Embryonic facial prominence (tissue), 1 donor: ENCODE measurements at regions not wholly inside any gene's neighbourhood (a gene's known extent, or its start where the extent isn't known, plus 50 kb on each side); places are given as distances from the start of the nearest gene placed in this dataset.
"Not testable (repeated sequence)": the region's sequence is repeated elsewhere in the genome, so short reads cannot be mapped to it uniquely, and the experiment has no call there.

Source experiments
- DNase-seq: peaks from one replicate; pipeline ENCODE4 v3.0.0-alpha.2; 2016; ENCODE audit errors: extremely low spot score

- DNase-seq = no peak
Observed at GRCh38 chr1:232579958-232580941, 49.7 kb downstream of the SIPA1L2 start.

GRCh38 chr1:232579466-232579865 is 50.5 kb downstream of the SIPA1L2 start:
- DNase-seq = no peak

- no peak for DNase-seq
Observed at GRCh38 chr1:232578651-232579195, 51.2 kb downstream of the SIPA1L2 start.

- no peak for DNase-seq
Observed at GRCh38 chr1:232577772-232578171, 52.2 kb downstream of the SIPA1L2 start.

GRCh38 chr1:232576537-232576936 is 53.4 kb downstream of the SIPA1L2 start:
- no peak for DNase-seq

- DNase-seq = no peak
Observed at GRCh38 chr1:232575763-232576040, 54.2 kb downstream of the SIPA1L2 start.

GRCh38 chr1:232574889-232575762 is 54.8 kb downstream of the SIPA1L2 start:
- no peak for DNase-seq

GRCh38 chr1:232574077-232574476 is 55.9 kb downstream of the SIPA1L2 start:
- no peak for DNase-seq

GRCh38 chr1:232571523-232571922 is 58.4 kb downstream of the SIPA1L2 start:
- no peak for DNase-seq

- DNase-seq = no peak
Observed at GRCh38 chr1:232570007-232570406, 59.9 kb downstream of the SIPA1L2 start.

- DNase-seq = not testable (repeated sequence)
Observed at GRCh38 chr1:232569554-232569921, 60.4 kb downstream of the SIPA1L2 start.

GRCh38 chr1:232568906-232569553 is 60.9 kb downstream of the SIPA1L2 start:
- no peak for DNase-seq

- DNase-seq = no peak
Observed at GRCh38 chr1:232568331-232568852, 61.5 kb downstream of the SIPA1L2 start.

- DNase-seq = no peak
Observed at GRCh38 chr1:232566093-232566492, 63.8 kb downstream of the SIPA1L2 start.

- no peak for DNase-seq
Observed at GRCh38 chr1:232562855-232563510, 67.0 kb downstream of the SIPA1L2 start.

GRCh38 chr1:232561381-232561780 is 68.6 kb downstream of the SIPA1L2 start:
- DNase-seq = no peak

GRCh38 chr1:232560940-232561339 is 69.0 kb downstream of the SIPA1L2 start:
- DNase-seq = no peak

- DNase-seq = no peak
Observed at GRCh38 chr1:232558954-232559353, 71.0 kb downstream of the SIPA1L2 start.

- DNase-seq = no peak
Observed at GRCh38 chr1:232557502-232558191, 72.3 kb downstream of the SIPA1L2 start.

- DNase-seq = no peak
Observed at GRCh38 chr1:232557096-232557495, 72.8 kb downstream of the SIPA1L2 start.

GRCh38 chr1:232556351-232556750 is 73.6 kb downstream of the SIPA1L2 start:
- DNase-seq = no peak
